ENCODE measurements at regions not wholly inside any gene's neighbourhood (a gene's known extent, or its start where the extent isn't known, plus 50 kb on each side); places are given as distances from the start of the nearest gene placed in this dataset.

DNA sequence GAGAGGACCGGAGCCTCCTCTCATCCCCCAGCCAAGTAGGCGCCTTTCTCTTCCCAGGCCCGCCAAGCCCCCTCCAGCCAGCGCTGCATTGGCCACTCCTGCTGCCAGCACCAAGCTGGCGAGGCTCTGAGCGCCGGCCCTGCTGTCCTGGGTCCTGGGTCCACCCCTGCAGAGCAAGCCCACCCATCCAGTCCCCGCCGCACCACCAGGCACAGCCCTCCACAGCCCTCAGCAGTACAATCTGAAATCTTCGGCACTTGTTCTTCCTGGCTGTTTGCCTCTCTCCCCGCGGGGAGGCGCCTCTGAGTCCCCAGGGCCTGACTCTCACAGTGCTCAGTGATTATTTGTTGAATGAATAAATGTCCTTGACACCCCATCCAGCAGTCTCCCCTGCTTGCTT lies 236.4 kb upstream of the SGCG start (continued):
- TF ChIP-seq, protein P1, sequence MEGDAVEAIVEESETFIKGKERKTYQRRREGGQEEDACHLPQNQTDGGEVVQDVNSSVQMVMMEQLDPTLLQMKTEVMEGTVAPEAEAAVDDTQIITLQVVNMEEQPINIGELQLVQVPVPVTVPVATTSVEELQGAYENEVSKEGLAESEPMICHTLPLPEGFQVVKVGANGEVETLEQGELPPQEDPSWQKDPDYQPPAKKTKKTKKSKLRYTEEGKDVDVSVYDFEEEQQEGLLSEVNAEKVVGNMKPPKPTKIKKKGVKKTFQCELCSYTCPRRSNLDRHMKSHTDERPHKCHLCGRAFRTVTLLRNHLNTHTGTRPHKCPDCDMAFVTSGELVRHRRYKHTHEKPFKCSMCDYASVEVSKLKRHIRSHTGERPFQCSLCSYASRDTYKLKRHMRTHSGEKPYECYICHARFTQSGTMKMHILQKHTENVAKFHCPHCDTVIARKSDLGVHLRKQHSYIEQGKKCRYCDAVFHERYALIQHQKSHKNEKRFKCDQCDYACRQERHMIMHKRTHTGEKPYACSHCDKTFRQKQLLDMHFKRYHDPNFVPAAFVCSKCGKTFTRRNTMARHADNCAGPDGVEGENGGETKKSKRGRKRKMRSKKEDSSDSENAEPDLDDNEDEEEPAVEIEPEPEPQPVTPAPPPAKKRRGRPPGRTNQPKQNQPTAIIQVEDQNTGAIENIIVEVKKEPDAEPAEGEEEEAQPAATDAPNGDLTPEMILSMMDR (IDR thresholded peaks at IDR 0.05; ENCODE audit: control extremely low read depth in 1 of 3, insufficient read depth in 1 of 3, low read depth in 1 of 3, low read length in 3 of 3) = peak; percentile 15 to 23 (median 23); a peak in 3 of 4 replicates
